ENCODE measurements at regions not wholly inside any gene's neighbourhood (a gene's known extent, or its start where the extent isn't known, plus 50 kb on each side); places are given as distances from the start of the nearest gene placed in this dataset.
"Not testable (repeated sequence)": the region's sequence is repeated elsewhere in the genome, so short reads cannot be mapped to it uniquely, and the experiment has no call there.

DNA sequence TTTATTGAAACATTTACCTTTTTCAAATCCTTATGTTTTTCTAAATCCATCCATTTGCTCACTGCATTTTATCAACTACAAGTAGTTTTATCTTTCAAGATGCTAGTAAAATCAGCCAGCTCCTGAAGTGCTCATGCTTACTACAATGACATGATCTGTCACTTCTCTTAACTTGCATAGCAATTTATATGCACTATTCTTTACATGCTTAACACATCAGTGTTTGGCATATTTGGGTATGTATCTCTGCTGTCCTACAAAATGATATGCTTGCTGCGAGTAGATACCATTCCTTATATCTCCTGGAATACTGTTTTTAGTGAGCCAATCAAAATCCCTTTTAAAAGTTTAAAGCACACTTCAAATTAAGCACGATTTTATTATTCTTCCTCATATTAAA is 2726.8 kb downstream of the PCDH7 start:
- DNase-seq: no peak

DNA sequence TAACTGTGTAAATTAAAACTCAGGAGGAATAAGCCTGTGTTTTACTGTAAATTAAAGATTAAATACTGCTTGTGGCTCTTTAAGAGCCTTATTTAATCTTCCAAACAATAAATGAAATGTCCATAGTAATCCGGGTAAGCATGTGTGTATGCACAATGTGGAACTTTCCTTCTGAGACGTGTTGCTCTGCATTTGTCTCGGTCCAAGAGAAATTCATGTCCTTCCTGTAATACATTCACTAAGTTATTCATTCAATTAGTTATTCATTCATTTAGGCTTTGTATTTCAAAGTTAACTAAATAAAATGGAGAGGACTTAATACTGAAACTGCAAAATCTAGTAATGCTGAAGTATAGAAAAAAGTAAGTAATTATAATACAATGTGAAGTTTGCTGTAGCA is 2728.8 kb downstream of the PCDH7 start:
- no peak for DNase-seq

- DNase-seq: no peak
Measured at GRCh38 chr4:33453436-33453835, 2733.3 kb downstream of the PCDH7 start.

- no peak for DNase-seq
Measured at GRCh38 chr4:33453916-33454315, 2733.7 kb downstream of the PCDH7 start.

- no peak for DNase-seq
Measured at GRCh38 chr4:33465565-33465964, 2745.4 kb downstream of the PCDH7 start.

DNA sequence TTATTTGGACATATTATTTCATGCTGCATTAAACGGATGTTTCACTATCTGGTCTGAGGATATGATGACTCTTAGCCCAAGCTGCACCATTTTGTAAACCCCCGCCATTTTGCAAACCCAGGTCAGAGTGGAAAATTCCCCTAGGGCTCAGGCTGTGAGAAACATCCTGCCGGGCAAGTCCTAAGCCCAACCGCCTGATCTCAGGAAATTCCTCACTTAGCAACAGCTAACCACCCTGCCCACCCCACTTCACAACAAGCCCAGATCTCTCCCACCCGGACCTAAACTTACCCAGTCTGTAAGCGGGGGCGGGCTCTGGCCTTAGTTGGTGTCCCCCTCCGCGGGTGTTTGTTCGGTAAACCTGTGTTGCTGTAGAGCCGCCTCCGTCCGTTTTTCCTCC is 2747.1 kb downstream of the PCDH7 start:
- DNase-seq: no peak

GRCh38 chr4:33470805-33471204 is 2750.6 kb downstream of the PCDH7 start:
- no peak for DNase-seq

GRCh38 chr4:33477715-33478114 is 2757.5 kb downstream of the PCDH7 start:
- DNase-seq: no peak

DNA sequence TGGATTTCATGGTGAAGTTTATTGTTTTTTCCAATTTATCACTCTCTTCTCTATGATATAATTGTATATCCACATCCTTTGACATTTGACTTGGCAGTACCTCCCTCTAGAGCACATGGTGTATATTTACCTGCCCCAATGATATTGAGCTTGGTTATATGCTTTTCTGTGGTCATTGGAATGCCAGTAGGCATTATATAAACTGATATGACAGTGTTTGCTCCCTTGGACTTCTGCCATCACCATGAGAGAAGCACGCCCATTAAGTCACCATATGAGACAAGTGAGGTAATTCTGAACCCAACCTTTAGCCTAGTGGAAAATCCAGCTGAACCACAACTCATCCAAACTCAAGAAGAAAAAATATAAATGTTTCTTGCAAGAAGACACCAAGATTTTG is 2761.5 kb downstream of the ARAP2 start:
- no peak for DNase-seq

GRCh38 chr4:33485111-33485510 is 2759.2 kb downstream of the ARAP2 start:
- no peak for DNase-seq

DNA sequence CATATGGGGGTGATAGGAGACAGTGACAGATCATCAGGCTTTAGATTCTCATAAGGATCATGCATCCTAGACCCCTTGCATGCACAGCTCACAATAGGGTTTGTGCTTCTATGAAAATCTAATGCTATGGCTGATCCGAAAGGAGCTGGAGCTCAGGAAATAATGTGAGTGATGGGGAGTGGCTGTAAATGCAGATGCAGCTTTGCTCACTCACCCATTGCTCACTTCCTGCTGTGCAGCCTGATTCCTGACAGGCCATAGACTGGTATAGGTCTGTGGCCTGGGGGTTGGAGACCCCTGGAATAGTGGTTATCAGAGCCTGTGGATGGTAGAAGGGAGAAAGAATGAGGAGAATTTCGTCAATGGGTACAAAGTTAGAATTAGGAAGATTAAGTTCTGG is 2751.1 kb downstream of the ARAP2 start:
- no peak for DNase-seq

- no peak for DNase-seq
Measured at GRCh38 chr4:33494150-33494549, 2750.2 kb downstream of the ARAP2 start.

DNA sequence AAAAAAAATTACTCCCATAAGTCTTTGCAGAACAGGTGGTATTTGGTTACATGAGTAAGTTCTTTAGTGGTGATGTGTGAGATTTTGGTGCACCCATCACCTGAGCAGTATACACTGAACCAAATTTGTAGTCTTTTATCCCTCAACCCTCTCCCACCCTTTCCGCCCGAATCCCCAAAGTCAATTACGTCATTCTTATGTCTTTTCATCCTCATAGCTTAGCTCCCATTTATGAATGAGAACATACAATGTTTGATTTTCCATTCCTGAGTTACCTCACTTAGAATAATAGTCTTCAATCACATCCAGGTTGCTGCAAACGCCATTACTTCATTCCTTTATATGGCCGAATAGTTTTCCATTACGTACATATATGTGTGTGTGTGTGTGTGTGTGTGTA is 2742.7 kb downstream of the ARAP2 start:
- DNase-seq: not testable (repeated sequence)

GRCh38 chr4:33512397-33512796 is 2731.9 kb downstream of the ARAP2 start:
- no peak for DNase-seq

DNA sequence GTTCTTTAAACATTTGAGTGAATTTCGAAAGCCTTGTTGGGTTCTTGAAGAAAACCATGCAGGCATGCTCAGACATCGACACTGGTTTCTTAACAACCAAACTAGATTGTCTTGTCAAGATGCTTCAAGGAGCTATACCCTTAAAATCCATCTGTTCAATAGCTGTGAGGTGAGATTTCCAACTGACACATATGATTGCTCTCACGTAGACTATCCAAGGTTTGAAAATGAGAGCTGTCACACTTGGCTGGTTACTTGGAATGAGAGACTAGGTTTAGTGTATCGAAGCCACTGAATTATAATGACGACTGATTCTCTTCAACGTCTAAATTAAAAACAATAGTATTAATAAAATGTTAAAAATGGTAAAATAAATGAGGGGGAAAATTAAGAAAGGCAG is 2725.5 kb downstream of the ARAP2 start:
- no peak for DNase-seq

GRCh38 chr4:33532821-33533220 is 2711.5 kb downstream of the ARAP2 start:
- no peak for DNase-seq

DNA sequence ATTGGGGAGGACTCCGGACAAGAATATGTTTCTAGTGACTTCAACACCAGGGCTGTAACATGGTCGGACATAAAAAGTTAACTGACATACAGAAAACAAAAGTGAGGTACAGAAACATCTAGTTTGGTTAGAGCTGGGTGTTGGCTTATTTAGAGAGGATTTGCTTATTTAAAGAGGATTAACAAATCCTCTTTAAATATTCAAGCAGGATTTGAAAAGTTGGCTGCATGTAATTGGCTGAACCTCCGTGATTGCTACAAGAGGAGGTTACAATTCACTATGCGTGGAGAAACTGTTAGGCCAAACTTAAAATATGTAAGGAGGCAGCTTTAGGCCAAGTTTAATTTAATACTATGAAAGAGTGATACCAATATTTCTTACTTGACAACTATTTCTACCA is 2707.4 kb downstream of the ARAP2 start:
- DNase-seq: no peak

GRCh38 chr4:33537527-33537926 is 2706.8 kb downstream of the ARAP2 start:
- no peak for DNase-seq

DNA sequence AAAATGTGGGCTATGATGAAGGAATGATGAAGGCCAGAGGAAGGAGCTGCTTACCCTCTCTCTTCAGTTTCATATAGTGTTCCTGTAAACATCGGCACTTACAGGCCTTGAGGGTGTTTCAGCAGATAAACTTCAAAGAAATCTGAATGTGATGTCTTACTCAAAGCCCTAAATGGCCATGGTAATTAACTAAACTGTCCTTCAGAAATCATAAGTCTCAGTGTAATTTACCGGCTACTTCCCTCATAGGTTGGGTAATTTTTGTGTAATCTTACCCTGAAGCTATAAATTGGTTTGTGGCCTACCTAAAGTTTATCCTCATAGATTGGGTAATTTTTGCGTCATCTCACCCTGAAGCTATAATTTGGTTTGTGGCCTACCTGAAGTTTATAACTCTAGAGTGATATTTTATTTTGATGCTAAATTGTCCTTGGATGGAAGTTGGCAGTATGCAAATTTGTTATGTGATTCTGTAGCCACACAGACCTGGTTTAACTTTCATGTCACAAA is 2700.3 kb downstream of the ARAP2 start:
- DNase-seq: no peak

GRCh38 chr4:33551244-33551643 is 2693.1 kb downstream of the ARAP2 start:
- no peak for DNase-seq

DNA sequence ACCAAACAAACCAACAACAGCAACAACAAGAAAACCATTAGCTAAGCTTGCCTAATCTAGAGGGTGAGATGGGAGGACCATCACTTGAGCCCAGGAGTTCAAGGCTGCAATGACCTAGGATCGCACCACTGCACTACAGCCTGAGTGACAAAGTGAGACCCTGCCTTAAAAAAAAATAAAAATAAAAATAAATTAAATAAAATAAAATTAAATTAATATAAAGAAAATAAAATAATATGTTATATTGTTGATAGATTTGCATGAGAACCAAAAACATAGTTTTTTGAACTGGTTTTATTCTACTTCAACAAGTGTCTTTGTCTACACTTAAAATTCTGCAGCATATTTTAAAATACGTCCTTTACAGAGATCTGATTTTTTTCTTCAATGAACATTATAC is 2683.1 kb downstream of the ARAP2 start:
- DNase-seq: no peak

DNA sequence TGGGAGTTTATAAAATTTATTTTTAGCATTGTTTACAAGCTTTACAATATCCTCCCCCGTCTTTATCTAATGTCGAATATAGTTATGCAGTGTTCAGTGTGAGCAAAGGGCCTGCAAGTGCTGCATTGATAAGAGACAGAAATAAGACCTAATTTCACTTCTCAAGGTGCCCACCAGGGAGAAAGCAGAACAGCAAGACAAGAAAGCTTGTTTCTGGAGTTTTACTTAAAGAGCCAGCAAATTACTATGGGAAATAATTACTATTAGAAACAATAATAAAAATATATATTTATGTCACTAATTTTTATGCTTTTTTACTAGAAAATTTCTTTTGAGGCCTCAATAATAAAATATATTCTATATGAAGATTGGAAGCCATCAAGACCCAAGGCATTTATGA is 2677.7 kb downstream of the ARAP2 start:
- no peak for DNase-seq

GRCh38 chr4:33577791-33578190 is 2666.5 kb downstream of the ARAP2 start:
- no peak for DNase-seq

DNA sequence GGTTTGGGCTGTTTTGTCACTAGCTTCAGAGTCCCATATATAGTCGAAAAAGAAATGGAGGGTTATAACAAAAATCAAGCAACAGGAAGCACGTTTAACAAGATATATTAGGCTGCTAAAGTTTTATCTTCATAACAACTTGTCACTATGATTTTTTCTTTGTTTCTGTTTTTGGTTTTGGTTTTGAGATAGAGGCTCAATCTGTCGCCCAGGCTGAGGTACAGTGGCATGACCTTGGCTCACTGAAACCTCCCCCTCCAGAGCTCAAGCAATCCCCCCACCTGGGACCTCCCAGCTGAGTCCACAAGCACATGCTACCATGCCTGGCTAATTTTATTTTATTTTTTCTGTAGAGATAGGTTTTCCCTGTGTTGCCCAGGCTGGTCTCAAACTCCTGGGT is 2664.4 kb downstream of the ARAP2 start:
- DNase-seq: no peak

DNA sequence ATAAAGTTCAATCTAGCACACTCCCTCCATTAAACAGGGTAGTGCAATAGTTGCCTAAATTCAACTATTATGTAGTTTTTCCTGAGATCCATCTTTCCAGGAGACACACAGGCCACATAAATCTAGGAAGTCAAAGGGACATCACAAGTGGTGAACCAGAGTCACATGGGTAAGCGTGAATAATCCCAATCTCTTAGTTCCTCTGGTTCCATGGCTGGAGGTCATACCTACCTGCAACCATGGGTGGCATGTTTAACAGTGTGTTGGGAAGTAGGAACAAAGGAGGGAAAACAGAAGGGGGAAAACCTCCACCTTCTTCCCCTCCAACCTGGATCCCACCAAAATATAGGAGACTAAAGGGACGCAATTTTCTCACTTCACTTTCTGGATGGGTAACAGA is 2651.6 kb downstream of the ARAP2 start:
- no peak for DNase-seq

DNA sequence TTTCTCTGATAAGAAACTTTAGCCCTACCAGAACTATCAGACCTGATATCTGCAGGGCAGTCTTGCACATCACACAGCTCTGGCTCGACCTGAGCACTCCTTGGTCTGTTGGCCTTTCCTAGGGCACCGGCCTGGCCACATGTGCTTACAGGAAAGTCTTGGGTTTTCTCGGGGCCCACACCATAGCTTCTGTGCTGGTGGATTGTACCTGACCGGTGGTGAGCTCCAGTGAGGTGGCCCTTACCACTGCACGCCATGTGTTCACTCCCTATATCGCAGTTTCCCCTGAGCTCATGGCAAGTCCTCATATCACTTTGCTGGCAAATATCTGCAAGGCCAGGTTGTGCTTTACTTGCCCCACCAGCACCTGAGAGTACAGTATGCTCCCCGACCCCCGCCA is 2637.4 kb downstream of the ARAP2 start:
- DNase-seq: no peak
